ENCODE measurements at regions not wholly inside any gene's neighbourhood (a gene's known extent, or its start where the extent isn't known, plus 50 kb on each side); places are given as distances from the start of the nearest gene placed in this dataset.

DNA sequence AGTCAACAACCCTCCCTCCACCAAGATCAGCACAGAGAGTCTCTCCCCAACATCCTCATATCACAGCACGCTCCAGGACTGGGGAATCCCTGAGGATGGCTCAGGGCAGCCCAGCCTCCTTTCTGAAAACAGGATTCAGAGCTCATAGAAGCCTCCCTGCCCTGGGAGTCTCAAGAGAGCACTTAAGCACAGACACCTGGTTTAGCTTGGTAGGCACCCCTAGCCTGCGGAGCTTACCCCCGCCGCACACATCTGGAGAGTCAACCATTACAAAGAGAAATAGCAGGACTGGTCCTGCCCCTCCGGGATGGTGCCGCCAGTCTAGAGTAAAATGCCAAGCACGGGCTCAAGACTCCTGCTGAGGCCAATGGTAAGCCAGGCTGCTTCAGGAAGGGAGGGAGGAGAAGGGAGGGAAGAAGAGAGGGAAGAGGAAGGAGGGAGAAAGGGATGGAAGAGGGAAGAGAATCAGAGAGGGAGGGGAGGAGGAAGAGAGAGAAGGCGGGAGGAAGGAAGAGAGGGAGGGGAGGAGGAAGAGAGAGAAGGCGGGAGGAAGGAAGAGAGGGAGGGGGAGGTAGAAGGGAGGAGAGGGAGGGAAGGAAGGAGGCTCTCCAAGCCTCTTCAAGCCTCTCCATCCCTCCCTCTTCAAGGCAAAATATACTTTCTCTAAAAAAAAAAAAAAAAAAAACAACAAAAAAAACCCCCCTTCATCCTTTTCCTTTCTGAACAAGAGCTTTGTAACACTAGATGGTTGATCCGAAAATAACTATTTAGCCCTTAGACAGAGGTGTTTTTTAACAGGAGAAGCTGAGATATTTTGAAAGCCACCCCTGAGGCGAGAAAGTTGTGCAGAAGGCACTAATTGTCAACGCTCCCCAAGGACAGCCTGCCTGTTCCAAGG, 278.6 kb upstream of the TLE3 start:
- TF ChIP-seq, protein P1, sequence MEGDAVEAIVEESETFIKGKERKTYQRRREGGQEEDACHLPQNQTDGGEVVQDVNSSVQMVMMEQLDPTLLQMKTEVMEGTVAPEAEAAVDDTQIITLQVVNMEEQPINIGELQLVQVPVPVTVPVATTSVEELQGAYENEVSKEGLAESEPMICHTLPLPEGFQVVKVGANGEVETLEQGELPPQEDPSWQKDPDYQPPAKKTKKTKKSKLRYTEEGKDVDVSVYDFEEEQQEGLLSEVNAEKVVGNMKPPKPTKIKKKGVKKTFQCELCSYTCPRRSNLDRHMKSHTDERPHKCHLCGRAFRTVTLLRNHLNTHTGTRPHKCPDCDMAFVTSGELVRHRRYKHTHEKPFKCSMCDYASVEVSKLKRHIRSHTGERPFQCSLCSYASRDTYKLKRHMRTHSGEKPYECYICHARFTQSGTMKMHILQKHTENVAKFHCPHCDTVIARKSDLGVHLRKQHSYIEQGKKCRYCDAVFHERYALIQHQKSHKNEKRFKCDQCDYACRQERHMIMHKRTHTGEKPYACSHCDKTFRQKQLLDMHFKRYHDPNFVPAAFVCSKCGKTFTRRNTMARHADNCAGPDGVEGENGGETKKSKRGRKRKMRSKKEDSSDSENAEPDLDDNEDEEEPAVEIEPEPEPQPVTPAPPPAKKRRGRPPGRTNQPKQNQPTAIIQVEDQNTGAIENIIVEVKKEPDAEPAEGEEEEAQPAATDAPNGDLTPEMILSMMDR (IDR thresholded peaks at IDR 0.05), result no peak
- no peak for TF ChIP-seq POLR2A (IDR thresholded peaks at IDR 0.05)
